T-helper 2 cell treated with Interferon-gamma antibody and Interleukin-4, amounts not matched to agents 100 ng/mL and 5 ng/mL, for 36 hours (primary cell): ENCODE measurements at regions not wholly inside any gene's neighbourhood (a gene's known extent, or its start where the extent isn't known, plus 50 kb on each side); places are given as distances from the start of the nearest gene placed in this dataset.

Experiments
- intact Hi-C: fragments of 100-400 bp; cut with micrococcal nuclease; formaldehyde crosslinking; loops from one replicate; pipeline ENCODE4 v1.15.1; 2023

DNA sequence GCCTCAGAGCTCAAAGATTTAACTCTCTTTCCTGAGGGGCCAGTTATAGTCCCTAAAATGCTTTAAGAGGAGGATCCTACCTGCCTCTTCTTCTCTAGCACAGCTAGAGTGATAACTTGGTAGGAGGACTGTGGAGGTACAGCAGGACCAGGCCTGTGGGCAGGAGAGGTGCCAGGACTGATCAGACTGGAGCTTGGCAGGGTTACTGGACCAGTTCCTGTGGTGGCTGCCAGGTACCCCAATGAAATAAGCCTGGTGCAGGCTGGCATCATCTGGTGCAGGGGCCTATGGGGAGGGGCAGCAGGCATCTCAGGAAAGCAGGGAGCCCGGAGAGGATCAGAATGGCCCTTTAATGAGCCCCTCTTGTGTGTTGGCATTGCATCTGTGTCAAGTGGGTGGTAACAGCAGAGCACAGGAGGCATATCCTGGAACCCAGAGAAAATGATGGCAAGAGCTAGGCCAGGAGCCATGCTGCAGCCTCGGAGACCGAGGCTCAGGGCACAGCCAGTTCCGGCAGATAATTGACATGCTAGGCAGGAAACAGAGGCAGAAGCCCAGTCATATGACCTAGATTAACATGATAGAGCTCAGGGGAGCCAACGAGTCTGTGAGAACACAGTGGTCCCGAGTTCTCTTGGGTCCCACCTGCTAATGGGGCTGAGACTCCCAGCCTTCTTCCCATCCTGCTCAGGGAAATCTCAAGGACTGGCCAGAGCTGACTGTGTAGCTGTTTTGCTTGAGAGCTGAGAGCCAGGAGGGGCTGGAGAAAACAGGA is 187.5 kb upstream of the ZBED5 start:
- intact Hi-C loops, result no loop called here

- intact Hi-C loops, result no loop called here
Measured at GRCh38 chr11:11044137-11044855, 186.4 kb upstream of the ZBED5 start.

- intact Hi-C loops, result no loop called here
Measured at GRCh38 chr11:11043721-11044120, 185.9 kb upstream of the ZBED5 start.

GRCh38 chr11:11039208-11039965 is 181.5 kb upstream of the ZBED5 start:
- intact Hi-C loops, result no loop called here

- intact Hi-C loops, result no loop called here
Measured at GRCh38 chr11:11038782-11039181, 180.9 kb upstream of the ZBED5 start.

DNA sequence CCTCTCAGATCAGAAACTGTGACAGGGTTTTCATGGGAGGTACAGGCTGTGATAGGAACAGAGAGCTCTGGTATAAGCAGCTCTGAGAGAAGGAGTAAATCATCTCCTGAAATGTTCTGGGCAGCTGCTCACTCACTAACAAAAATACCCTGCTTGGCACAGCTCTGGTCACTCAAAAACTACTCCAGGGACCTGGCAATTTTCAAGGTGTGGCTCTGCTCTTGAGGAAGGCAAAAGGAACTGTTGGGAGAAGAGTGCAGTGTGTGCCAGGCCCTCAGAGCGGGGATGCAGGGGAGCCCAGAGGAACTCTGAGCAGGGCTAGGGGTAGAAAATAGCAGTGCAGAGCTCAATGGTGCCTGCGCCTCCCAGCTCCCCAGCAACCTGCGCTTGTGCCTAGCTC is 180.5 kb upstream of the ZBED5 start:
- intact Hi-C loops, result no loop called here

GRCh38 chr11:11036848-11037732 is 179.2 kb upstream of the ZBED5 start:
- intact Hi-C loops, result loop anchor here (2.0 kb wide), 1 partner anchor 120 kb away; no protein-coding TSS in a partner anchor

- intact Hi-C loops, result loop anchor here (2.0 kb wide), 1 partner anchor 120 kb away; no protein-coding TSS in a partner anchor
Measured at GRCh38 chr11:11036185-11036847, 178.5 kb upstream of the ZBED5 start.

- intact Hi-C loops, result no loop called here
Measured at GRCh38 chr11:11035331-11035730, 177.5 kb upstream of the ZBED5 start.

DNA sequence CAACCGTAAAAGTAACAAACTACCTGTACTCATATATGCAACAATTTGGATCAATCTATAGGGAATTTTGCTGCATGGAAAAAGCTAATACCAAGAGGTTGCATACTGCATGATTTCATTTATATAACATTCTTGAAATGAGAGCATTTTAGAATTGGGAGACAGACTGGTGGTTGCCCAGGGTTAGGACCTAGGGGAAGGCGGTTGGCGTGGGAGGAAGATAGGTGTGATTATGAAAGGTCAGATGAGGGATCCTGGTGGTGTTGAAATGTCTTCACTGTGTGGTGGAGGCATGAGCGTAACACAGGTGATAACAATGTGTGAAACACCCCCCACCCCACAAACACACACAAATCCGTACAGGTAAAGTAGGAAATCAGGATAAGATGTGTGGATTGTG is 176.6 kb upstream of the ZBED5 start:
- intact Hi-C loops, result no loop called here

DNA sequence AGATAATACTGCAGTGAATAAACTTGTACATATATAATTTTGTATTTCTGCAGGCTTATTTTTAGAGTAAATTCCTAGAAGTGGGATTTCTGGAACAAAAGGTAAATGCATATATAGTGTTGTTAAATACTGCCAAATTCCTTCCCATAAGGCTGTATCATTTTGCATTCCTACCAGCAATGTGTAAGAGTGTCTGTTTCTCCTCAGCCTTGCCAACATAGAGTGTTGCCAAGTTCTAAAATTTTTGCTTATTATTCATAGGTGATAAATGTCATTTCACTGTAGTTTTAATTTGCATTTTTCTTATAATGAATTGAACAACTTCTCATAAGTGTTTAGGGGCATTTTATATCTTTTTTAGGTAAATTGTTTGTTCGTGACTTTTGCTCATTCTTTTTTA is 174.2 kb upstream of the ZBED5 start:
- intact Hi-C loops, result no loop called here

GRCh38 chr11:11029027-11029426 is 171.2 kb upstream of the ZBED5 start:
- intact Hi-C loops, result no loop called here

DNA sequence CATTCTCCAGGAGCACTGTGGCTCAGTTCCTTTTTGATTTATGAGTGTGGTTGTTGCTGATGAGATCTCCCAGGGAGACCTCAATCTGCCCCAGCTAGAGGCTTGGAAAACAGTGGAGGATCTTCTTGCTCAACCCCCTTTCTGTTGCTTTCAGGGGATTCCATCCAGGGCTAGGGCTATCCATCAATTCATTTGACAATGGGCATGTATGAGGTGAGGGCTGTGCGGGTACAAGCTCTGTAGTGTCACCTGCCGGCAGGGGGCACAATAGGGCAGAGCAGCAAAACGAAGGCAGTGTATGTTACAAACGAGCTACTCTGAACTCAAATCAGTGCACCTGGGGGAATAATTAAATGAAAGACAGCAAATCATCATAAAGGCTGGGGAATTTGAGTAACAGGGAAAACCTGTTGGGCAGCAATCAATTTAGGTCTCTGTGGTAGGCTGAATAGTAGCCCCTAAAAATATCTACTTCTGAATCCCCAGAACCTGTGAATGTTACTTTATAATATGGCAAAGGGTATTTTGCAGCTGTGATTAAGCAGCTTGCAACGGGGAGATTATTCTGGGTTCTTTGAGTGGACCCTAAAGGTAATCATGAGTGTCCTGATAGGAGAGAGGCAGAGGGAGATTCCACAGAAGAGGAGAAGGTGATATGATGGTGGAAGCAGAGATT is 170.3 kb upstream of the ZBED5 start:
- intact Hi-C loops, result loop anchor here (1.0 kb wide), 3 partner anchors 129 to 759 kb away; no protein-coding TSS in a partner anchor

DNA sequence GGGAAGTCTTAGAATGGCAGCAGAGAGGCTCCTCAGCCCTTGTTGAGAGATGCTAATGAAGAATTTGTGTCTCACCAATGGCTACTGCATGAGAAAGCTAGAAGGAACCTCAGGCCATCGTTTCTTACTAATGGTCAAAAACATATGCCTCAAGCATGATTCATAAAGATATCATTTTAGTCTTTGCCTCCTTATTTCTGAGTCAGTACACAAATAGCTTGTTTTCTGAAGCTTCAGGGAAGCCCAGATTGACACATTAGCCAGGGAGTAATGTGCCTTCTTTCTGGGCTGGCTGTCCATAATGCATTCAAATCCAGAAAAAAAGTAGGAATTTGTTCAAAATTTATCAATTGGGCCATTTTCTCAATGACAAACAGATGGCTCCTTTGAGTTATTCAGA is 169.4 kb upstream of the ZBED5 start:
- intact Hi-C loops, result no loop called here

- intact Hi-C loops, result no loop called here
Measured at GRCh38 chr11:11025087-11025486, 167.2 kb upstream of the ZBED5 start.

DNA sequence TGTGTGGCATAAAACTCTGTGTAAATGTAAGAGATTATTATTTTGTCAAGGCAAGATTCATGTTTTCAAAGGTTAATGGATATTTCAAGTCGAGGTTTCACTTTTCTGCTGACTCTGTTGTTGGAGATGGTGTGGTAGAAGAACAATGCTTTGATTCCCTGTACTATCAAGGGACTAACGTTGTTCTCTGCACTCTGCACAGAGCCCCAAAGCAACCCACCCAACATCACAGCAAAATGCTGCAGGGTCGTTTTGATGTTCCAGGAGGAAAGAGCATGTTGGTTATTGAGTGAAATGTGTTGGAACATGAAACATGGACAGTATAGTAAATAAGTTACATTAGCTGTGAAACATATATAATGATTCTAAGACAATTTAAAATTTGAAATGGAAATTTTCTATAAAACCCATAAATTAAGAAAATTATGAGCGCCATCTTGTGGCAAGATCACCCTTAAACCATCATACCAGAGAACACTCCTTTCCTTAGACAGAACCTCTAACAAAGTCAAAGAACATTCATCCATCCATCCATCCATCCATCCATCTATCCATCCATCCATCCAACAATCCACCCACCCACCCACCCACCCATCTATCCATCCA is 164.4 kb upstream of the ZBED5 start:
- intact Hi-C loops, result loop anchor here (1.0 kb wide), 2 partner anchors 89 to 230 kb away; no protein-coding TSS in a partner anchor

- intact Hi-C loops, result no loop called here
Measured at GRCh38 chr11:11021563-11021962, 163.7 kb upstream of the ZBED5 start.

GRCh38 chr11:11020747-11021149 is 162.9 kb upstream of the ZBED5 start:
- intact Hi-C loops, result no loop called here

- intact Hi-C loops, result no loop called here
Measured at GRCh38 chr11:11020219-11020726, 162.4 kb upstream of the ZBED5 start.
